ENCODE measurements at regions not wholly inside any gene's neighbourhood (a gene's known extent, or its start where the extent isn't known, plus 50 kb on each side); places are given as distances from the start of the nearest gene placed in this dataset.
"Not testable (repeated sequence)": the region's sequence is repeated elsewhere in the genome, so short reads cannot be mapped to it uniquely, and the experiment has no call there.

DNA sequence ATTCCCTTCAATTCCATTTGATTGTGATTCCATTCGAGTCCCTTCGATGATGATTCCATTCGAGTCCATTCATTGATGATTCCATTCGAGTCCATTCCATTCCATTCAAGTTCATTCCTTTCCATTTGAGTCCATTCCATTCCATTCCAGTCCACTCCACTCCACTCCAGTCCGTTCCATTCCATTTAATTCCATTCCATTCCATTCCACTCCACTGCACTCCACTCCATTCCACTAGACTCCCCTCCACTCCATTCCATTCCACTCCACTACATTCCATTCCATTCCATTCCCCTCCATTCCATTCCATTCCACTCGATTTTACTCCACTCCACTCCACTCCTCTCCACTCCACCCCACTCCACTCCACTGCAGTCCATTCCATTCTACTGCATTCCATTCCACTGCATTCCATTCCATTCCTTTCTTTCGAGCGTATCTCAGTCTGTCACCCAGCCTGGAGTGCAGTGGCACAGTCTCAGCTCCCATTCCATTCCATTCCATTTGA is 115.7 kb downstream of the ZNF92 start:
- Histone ChIP-seq H3K27me3 (ENCODE audit: control insufficient read depth in 3 of 3, insufficient read depth in 3 of 3, low read depth in 1 of 3, low read length in 3 of 3) (no peaks in the 10 kb centered on the region), H3K79me1 (ENCODE audit: low read depth, low read length) (no peaks in the 10 kb centered on the region), H4K91ac (ENCODE audit: low read depth, low read length, poor library complexity) (no peak overlapping the region), H4K8ac (ENCODE audit: low read depth, low read length) (no peak overlapping the region), H3K36me3 (replicated peaks in 1 of 2; ENCODE audit: control insufficient read depth in 2 of 2, insufficient read depth in 2 of 2, low read length in 2 of 2) (no peaks in the 10 kb centered on the region), H3K18ac (ENCODE audit: low read length) (no peak overlapping the region), H2BK120ac (ENCODE audit: low read depth, low read length) (no peak overlapping the region), H2BK15ac (ENCODE audit: low read length) (no peak overlapping the region), H3K4ac (ENCODE audit: low read length) (no peak overlapping the region), H3K9ac (ENCODE audit: low read depth, low read length, poor library complexity) (no peak overlapping the region), H3K14ac (ENCODE audit: low read length) (no peak overlapping the region), H2AFZ (ENCODE audit: low read length) (no peak overlapping the region), H3K4me3 (ENCODE audit: low read length in 2 of 2) (peak overlapping the region in 1 of 2 donors; percentile 45), H3K27ac (replicated peaks; ENCODE audit: low read length) (no peak overlapping the region), H3K23ac (ENCODE audit: low read depth, low read length, poor library complexity) (no peak overlapping the region), H2AK5ac (ENCODE audit: low read depth, low read length) (no peak overlapping the region), H2BK12ac (ENCODE audit: low read length) (no peak overlapping the region), H2BK5ac (ENCODE audit: low read length) (no peak overlapping the region), H3K9me3 (replicated peaks in 1 of 2; ENCODE audit: control insufficient read depth in 2 of 2, insufficient read depth in 1 of 2, low read depth in 1 of 2, low read length in 2 of 2) (peaks cover 4 to 6% of the 10 kb centered on the region in 2 donors), H3K4me2 (ENCODE audit: insufficient read depth, low read length, poor library complexity, severe bottlenecking) (no peak overlapping the region), H3K4me1 (ENCODE audit: control insufficient read depth in 2 of 2, insufficient read depth in 1 of 2, low read depth in 1 of 2, low read length in 2 of 2) (no peaks in the 10 kb centered on the region)
- DNase-seq (ENCODE audit: low spot score) = no peak
- 80 to 100% methylated on average over 1 of the region's 8 CpGs for WGBS, 2 donors (ENCODE audit: extremely low coverage in 2 of 2, insufficient read length in 2 of 2, insufficient replicate concordance in 1 of 2)

DNA sequence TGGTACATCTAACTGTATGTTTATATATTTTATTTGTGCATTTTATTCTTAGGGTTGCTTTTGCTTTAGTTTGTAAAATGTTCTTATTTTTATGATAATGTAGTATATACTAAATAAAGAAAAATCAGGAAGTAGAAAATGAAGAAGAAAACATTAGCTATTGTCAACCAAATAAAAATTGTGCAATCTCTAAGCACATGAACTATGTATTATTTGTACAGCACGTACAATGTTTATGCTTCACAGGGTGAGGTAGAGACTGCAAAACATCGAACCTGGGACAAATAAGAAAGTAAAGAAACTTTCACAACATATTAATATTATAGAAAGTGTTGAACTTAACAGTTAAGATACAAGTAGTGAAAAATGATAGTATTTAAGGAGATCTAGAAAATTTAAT is 123.0 kb downstream of the ZNF92 start:
- not testable (repeated sequence) for H4K91ac ChIP-seq (ENCODE audit: low read depth, low read length, poor library complexity); H2BK120ac ChIP-seq (ENCODE audit: low read depth, low read length); H3K27ac ChIP-seq (replicated peaks; ENCODE audit: low read length); H3K4ac ChIP-seq (ENCODE audit: low read length); H2BK5ac ChIP-seq (ENCODE audit: low read length); H3K9ac ChIP-seq (ENCODE audit: low read depth, low read length, poor library complexity); H3K23ac ChIP-seq (ENCODE audit: low read depth, low read length, poor library complexity); H2AK5ac ChIP-seq (ENCODE audit: low read depth, low read length); H3K27me3 ChIP-seq (ENCODE audit: control insufficient read depth in 3 of 3, insufficient read depth in 3 of 3, low read depth in 1 of 3, low read length in 3 of 3); H2BK15ac ChIP-seq (ENCODE audit: low read length); DNase-seq (ENCODE audit: low spot score); H3K9me3 ChIP-seq (replicated peaks in 1 of 2; ENCODE audit: control insufficient read depth in 2 of 2, insufficient read depth in 1 of 2, low read depth in 1 of 2, low read length in 2 of 2); H3K14ac ChIP-seq (ENCODE audit: low read length); H3K4me1 ChIP-seq (ENCODE audit: control insufficient read depth in 2 of 2, insufficient read depth in 1 of 2, low read depth in 1 of 2, low read length in 2 of 2); H4K8ac ChIP-seq (ENCODE audit: low read depth, low read length); H2BK12ac ChIP-seq (ENCODE audit: low read length); H3K4me3 ChIP-seq (ENCODE audit: low read length in 2 of 2); H3K4me2 ChIP-seq (ENCODE audit: insufficient read depth, low read length, poor library complexity, severe bottlenecking); H3K18ac ChIP-seq (ENCODE audit: low read length); H2AFZ ChIP-seq (ENCODE audit: low read length); H3K36me3 ChIP-seq (replicated peaks in 1 of 2; ENCODE audit: control insufficient read depth in 2 of 2, insufficient read depth in 2 of 2, low read length in 2 of 2); H3K79me1 ChIP-seq (ENCODE audit: low read depth, low read length)
- no CpG with 5 or more reads among the region's 2 CpGs for WGBS, 2 donors (ENCODE audit: extremely low coverage in 2 of 2, insufficient read length in 2 of 2, insufficient replicate concordance in 1 of 2)

GRCh38 chr7:65503434-65504152 is 129.9 kb downstream of the ZNF92 start:
- H3K27me3 ChIP-seq (ENCODE audit: control insufficient read depth in 3 of 3, insufficient read depth in 3 of 3, low read depth in 1 of 3, low read length in 3 of 3) = no peaks in the 10 kb centered on the region
- H3K27ac ChIP-seq (replicated peaks; ENCODE audit: low read length) = no peak overlapping the region
- H3K9ac ChIP-seq (ENCODE audit: low read depth, low read length, poor library complexity) = no peak overlapping the region
- H3K18ac ChIP-seq (ENCODE audit: low read length) = no peak overlapping the region
- no peak overlapping the region for H2BK15ac ChIP-seq (ENCODE audit: low read length)
- no peak overlapping the region for H3K4me3 ChIP-seq (ENCODE audit: low read length in 2 of 2)
- no peaks in the 10 kb centered on the region for H3K36me3 ChIP-seq (replicated peaks in 1 of 2; ENCODE audit: control insufficient read depth in 2 of 2, insufficient read depth in 2 of 2, low read length in 2 of 2)
- H3K9me3 ChIP-seq (replicated peaks in 1 of 2; ENCODE audit: control insufficient read depth in 2 of 2, insufficient read depth in 1 of 2, low read depth in 1 of 2, low read length in 2 of 2) = no peaks in the 10 kb centered on the region
- DNase-seq (ENCODE audit: low spot score) = no peak
- H3K4ac ChIP-seq (ENCODE audit: low read length) = no peak overlapping the region
- H2BK12ac ChIP-seq (ENCODE audit: low read length) = no peak overlapping the region
- no peak overlapping the region for H4K8ac ChIP-seq (ENCODE audit: low read depth, low read length)
- H3K14ac ChIP-seq (ENCODE audit: low read length) = no peak overlapping the region
- no peak overlapping the region for H2BK5ac ChIP-seq (ENCODE audit: low read length)
- no peak overlapping the region for H2BK120ac ChIP-seq (ENCODE audit: low read depth, low read length)
- no peaks in the 10 kb centered on the region for H3K4me1 ChIP-seq (ENCODE audit: control insufficient read depth in 2 of 2, insufficient read depth in 1 of 2, low read depth in 1 of 2, low read length in 2 of 2)
- H4K91ac ChIP-seq (ENCODE audit: low read depth, low read length, poor library complexity) = no peak overlapping the region
- no peak overlapping the region for H2AFZ ChIP-seq (ENCODE audit: low read length)
- no peaks in the 10 kb centered on the region for H3K79me1 ChIP-seq (ENCODE audit: low read depth, low read length)
- no peak overlapping the region for H3K4me2 ChIP-seq (ENCODE audit: insufficient read depth, low read length, poor library complexity, severe bottlenecking)
- H2AK5ac ChIP-seq (ENCODE audit: low read depth, low read length) = no peak overlapping the region
- H3K23ac ChIP-seq (ENCODE audit: low read depth, low read length, poor library complexity) = no peak overlapping the region

DNA sequence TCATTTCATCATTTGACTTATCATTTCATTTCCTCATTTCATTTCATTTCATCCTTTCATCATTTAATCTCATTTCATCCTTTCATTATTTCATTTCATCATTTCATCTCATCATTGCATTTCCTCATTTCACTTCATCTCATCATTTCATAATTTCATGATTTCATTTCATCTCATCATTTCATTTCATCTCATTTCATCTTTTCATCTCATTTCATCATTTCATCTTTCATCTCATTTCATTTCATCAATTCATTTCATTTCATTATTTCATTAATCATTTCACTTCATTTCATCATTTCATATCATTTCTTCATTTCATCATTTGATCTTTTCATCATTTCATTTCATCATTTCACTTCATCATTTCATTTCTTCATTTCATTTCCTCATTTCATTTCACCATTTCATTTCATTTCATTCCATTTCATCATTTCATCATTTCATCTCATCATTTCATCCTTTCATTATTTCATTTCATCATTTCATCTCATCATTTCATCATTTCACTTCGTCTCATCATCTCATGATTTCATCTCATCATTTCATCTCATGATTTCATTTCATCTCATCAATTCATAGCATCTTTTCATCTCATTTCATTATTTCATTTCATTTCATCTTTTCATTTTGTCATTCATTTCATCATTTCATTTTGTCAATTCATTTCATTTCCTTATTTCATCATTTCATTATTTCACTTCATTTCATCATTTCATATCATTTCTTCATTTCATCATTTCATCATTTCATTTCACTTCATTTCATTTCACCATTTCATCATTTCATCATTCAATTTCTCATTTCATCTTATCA is 131.1 kb downstream of the ZNF92 start:
- not testable (repeated sequence) for H3K14ac ChIP-seq (ENCODE audit: low read length); H3K18ac ChIP-seq (ENCODE audit: low read length); H3K9ac ChIP-seq (ENCODE audit: low read depth, low read length, poor library complexity); H3K27me3 ChIP-seq (ENCODE audit: control insufficient read depth in 3 of 3, insufficient read depth in 3 of 3, low read depth in 1 of 3, low read length in 3 of 3); H3K4me3 ChIP-seq (ENCODE audit: low read length in 2 of 2); H3K79me1 ChIP-seq (ENCODE audit: low read depth, low read length); H3K36me3 ChIP-seq (replicated peaks in 1 of 2; ENCODE audit: control insufficient read depth in 2 of 2, insufficient read depth in 2 of 2, low read length in 2 of 2); H3K4me2 ChIP-seq (ENCODE audit: insufficient read depth, low read length, poor library complexity, severe bottlenecking); H3K23ac ChIP-seq (ENCODE audit: low read depth, low read length, poor library complexity); H2AK5ac ChIP-seq (ENCODE audit: low read depth, low read length); H3K4ac ChIP-seq (ENCODE audit: low read length); H2AFZ ChIP-seq (ENCODE audit: low read length); H3K27ac ChIP-seq (replicated peaks; ENCODE audit: low read length); H3K4me1 ChIP-seq (ENCODE audit: control insufficient read depth in 2 of 2, insufficient read depth in 1 of 2, low read depth in 1 of 2, low read length in 2 of 2); H2BK5ac ChIP-seq (ENCODE audit: low read length); H4K8ac ChIP-seq (ENCODE audit: low read depth, low read length); H4K91ac ChIP-seq (ENCODE audit: low read depth, low read length, poor library complexity); H2BK15ac ChIP-seq (ENCODE audit: low read length); H2BK12ac ChIP-seq (ENCODE audit: low read length); H3K9me3 ChIP-seq (replicated peaks in 1 of 2; ENCODE audit: control insufficient read depth in 2 of 2, insufficient read depth in 1 of 2, low read depth in 1 of 2, low read length in 2 of 2); H2BK120ac ChIP-seq (ENCODE audit: low read depth, low read length); DNase-seq (ENCODE audit: low spot score)
- 100% methylated on average over 1 of the region's 1 CpG for WGBS, 2 donors (ENCODE audit: extremely low coverage in 2 of 2, insufficient read length in 2 of 2, insufficient replicate concordance in 1 of 2)

Data from neuronal stem cell (in vitro differentiated cells).